ENCODE measurements at regions not wholly inside any gene's neighbourhood (a gene's known extent, or its start where the extent isn't known, plus 50 kb on each side); places are given as distances from the start of the nearest gene placed in this dataset.

GRCh38 chr7:84799106-84799505, 387.8 kb downstream of the SEMA3D start:
- TF ChIP-seq, protein P1, sequence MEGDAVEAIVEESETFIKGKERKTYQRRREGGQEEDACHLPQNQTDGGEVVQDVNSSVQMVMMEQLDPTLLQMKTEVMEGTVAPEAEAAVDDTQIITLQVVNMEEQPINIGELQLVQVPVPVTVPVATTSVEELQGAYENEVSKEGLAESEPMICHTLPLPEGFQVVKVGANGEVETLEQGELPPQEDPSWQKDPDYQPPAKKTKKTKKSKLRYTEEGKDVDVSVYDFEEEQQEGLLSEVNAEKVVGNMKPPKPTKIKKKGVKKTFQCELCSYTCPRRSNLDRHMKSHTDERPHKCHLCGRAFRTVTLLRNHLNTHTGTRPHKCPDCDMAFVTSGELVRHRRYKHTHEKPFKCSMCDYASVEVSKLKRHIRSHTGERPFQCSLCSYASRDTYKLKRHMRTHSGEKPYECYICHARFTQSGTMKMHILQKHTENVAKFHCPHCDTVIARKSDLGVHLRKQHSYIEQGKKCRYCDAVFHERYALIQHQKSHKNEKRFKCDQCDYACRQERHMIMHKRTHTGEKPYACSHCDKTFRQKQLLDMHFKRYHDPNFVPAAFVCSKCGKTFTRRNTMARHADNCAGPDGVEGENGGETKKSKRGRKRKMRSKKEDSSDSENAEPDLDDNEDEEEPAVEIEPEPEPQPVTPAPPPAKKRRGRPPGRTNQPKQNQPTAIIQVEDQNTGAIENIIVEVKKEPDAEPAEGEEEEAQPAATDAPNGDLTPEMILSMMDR (conservative IDR thresholded peaks at IDR 0.05): no peak
- H3K27ac ChIP-seq: no peak overlapping the region

DNA sequence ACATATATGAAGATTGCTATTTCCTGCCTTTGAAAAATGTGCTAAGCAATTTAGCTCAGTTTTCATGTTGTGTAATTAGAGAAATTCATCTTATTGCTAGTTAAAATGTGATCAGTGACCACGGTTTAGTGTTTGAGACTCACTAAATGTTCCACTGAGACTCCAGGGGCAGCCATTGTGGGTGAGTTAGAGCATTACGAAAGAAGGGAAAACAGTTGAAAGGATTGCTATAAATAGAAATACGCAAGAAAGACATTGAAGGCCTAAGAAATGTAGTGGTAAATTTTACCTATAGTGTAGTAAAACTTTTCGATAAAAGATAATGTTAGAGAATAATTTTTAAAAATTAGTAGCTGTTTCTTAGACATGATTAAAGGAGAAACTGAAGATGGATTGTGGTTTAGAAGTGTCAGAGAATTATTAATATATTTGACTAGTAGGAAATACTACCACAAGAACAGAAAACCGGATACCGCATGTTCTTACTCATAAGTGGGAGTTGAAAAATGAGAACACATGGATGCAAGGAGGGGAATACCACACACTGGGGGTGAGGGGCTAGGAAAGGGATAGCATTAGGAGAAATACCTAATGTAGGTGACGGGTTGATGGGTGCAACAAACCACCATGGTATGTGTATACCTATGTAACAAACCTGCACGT, 394.5 kb downstream of the SEMA3D start:
- H3K27ac ChIP-seq: no peak overlapping the region

DNA sequence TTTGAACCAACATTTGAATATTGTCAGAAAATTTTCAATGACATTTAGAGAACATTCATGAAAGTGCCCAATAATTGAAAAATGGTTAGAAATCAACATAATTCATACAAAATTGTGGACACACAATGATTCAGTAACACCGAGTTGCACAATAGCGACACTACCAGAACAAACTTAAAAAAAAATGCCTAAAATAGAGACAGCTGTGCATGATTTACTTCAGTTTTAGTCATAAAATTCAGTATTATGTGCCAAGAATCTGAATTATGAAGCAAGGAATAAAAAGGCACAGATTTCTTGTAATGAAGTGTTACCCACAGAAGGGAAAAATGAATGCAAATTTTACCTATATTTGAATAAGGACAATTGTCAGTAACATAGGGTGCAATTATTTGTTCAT, 396.0 kb downstream of the SEMA3D start:
- TF ChIP-seq, protein P1 (conservative IDR thresholded peaks at IDR 0.05): no peak
- no peak overlapping the region for H3K27ac ChIP-seq

More for the DNA sequence above, 394.5 kb downstream of the SEMA3D start:
- TF ChIP-seq, protein P1 (conservative IDR thresholded peaks at IDR 0.05): no peak

DNA sequence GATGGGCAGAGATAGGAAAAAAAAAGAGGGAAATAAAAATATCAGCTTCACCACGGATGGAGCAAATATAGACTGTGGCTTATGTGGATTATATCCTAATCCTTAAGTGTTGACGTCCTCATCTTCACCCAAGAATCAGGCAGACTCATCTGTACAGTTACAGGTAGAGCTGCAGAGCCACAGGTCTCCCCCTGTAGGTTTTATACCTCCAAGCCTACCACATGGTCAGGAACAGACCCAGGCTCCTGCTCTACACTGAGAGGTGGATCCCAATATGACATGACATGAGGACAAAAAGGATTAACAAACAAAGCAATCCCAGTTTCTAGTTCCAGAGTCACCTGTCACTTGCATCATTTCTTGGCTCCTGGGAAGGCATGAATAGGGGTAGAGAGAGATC, 400.8 kb downstream of the SEMA3D start:
- TF ChIP-seq, protein P1 (conservative IDR thresholded peaks at IDR 0.05): no peak
- H3K27ac ChIP-seq: no peak overlapping the region

GRCh38 chr7:84784450-84784849, 402.4 kb downstream of the SEMA3D start:
- H3K27ac ChIP-seq: no peak overlapping the region
- TF ChIP-seq, protein P1 (conservative IDR thresholded peaks at IDR 0.05): no peak

GRCh38 chr7:84783141-84783778, 403.6 kb downstream of the SEMA3D start:
- H3K27ac ChIP-seq: no peak overlapping the region
- TF ChIP-seq, protein P1 (conservative IDR thresholded peaks at IDR 0.05): no peak

DNA sequence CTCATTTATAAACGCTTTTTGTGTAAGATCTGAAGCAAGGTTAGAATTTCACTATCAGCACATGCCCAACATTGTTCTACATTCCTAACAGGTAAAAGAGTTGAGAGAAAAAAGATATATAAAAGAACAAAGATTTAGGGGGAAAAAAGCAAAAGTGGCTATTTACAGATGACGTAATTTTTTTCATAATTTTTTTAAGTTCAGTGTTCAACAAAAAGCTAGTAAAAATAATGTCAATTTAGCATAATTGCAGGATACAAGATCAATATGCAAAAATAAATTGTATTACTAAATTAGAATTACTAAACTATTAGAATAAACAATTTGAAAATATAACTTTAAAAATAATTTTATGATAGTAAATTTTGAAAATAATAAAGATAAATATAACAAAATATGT, 405.0 kb downstream of the SEMA3D start:
- TF ChIP-seq, protein P1 (conservative IDR thresholded peaks at IDR 0.05): no peak
- no peak overlapping the region for H3K27ac ChIP-seq
